Body of pancreas (tissue), 4 donors: ENCODE measurements at regions not wholly inside any gene's neighbourhood (a gene's known extent, or its start where the extent isn't known, plus 50 kb on each side); places are given as distances from the start of the nearest gene placed in this dataset.

ENCODE experiments used
- ATAC-seq: fragments of 150-250 bp; one replicate; pipeline ENCODE4 v1.9.1; 2016
- DNase-seq, 4 donors: peaks; one replicate each; pipeline ENCODE4 v3.0.0-alpha.2; 2019
- H3K27ac ChIP-seq, 4 donors: fragments of 200-600 bp; sonication (generic); 1 replicate in 3 of 4; 2 replicates in 1 of 4; pipeline versions ENCODE4 v1.5.1 to v1.6.1; 2016 to 2019; ENCODE audit warnings: mild to moderate bottlenecking in 1 of 4, mixed read lengths in 1 of 4, moderate library complexity in 1 of 4
- H3K27me3 ChIP-seq, 2 donors: fragments of 200-600 bp; sonication (generic); one replicate each; pipeline ENCODE4 v1.6.0; 2016; ENCODE audit warnings: mild to moderate bottlenecking in 1 of 2
- H3K36me3 ChIP-seq, 2 donors: fragments of 200-600 bp; sonication (generic); replicated peaks in 1 of 2; 2 replicates each; pipeline ENCODE4 v1.5.1; 2016; ENCODE audit warnings: low read depth in 2 of 2; ENCODE audit not compliant: insufficient read depth in 1 of 2
- H3K4me1 ChIP-seq: fragments of 200-600 bp; sonication (generic); one replicate; pipeline ENCODE4 v1.6.0; 2016
- H3K4me3 ChIP-seq, 2 donors: fragments of 200-600 bp; sonication (generic); 1 replicate in 1 of 2; 2 replicates in 1 of 2; pipeline ENCODE4 v1.5.1; 2016 to 2019
- H3K9me3 ChIP-seq, 3 donors: fragments of 200-600 bp; sonication (generic); 1 replicate in 2 of 3; 2 replicates in 1 of 3; pipeline ENCODE4 v1.5.1; 2016
- POLR2A ChIP-seq, 3 donors: fragments of 450-650 bp; IDR thresholded peaks; one replicate each; pipeline ENCODE4 v1.6.1; 2016; ENCODE audit warnings: antibody characterized with exemption in 3 of 3, mild to moderate bottlenecking in 2 of 3
- WGBS, 2 donors: methylation state at CpG; one replicate each; pipeline ENCODE4 v1.1.5; 2017; 5-methylcytosine and 5-hydroxymethylcytosine counted together
- intact Hi-C: fragments of 100-400 bp; cut with DNase I; formaldehyde crosslinking; loops from one replicate; pipeline ENCODE4 v1.15.1; 2023
- TF ChIP-seq, protein P1 (sequence below), 7 experiments: fragments of 450-650 bp in 4 of 7; fragments of 200-600 bp in 3 of 7; sonication (generic) in 3 of 7; IDR thresholded peaks; one replicate each; pipeline ENCODE4 v1.5.1; 2016 to 2019; ENCODE audit warnings: antibody characterized with exemption in 7 of 7

- Histone ChIP-seq H3K36me3 (no peaks in the 10 kb centered on the region), H3K4me3 (no peak overlapping the region), H3K27me3 (no peaks in the 10 kb centered on the region), H3K27ac (no peak overlapping the region), H3K4me1 (no peaks in the 10 kb centered on the region), H3K9me3 (no peaks in the 10 kb centered on the region)
- 62 to 67% methylated on average over 4 of the region's 4 CpGs for WGBS, 2 donors
- TF ChIP-seq, protein P1, sequence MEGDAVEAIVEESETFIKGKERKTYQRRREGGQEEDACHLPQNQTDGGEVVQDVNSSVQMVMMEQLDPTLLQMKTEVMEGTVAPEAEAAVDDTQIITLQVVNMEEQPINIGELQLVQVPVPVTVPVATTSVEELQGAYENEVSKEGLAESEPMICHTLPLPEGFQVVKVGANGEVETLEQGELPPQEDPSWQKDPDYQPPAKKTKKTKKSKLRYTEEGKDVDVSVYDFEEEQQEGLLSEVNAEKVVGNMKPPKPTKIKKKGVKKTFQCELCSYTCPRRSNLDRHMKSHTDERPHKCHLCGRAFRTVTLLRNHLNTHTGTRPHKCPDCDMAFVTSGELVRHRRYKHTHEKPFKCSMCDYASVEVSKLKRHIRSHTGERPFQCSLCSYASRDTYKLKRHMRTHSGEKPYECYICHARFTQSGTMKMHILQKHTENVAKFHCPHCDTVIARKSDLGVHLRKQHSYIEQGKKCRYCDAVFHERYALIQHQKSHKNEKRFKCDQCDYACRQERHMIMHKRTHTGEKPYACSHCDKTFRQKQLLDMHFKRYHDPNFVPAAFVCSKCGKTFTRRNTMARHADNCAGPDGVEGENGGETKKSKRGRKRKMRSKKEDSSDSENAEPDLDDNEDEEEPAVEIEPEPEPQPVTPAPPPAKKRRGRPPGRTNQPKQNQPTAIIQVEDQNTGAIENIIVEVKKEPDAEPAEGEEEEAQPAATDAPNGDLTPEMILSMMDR (IDR thresholded peaks at IDR 0.05): no peak
- no peak for TF ChIP-seq POLR2A (IDR thresholded peaks at IDR 0.05)
- intact Hi-C loops: no loop called here
- no peak for ATAC-seq
- DNase-seq: no peak
Measured at GRCh38 chr1:38420666-38421065, 374.1 kb upstream of the POU3F1 start.

- Histone ChIP-seq H3K27ac (no peak overlapping the region), H3K27me3 (no peaks in the 10 kb centered on the region), H3K9me3 (peaks cover 0 to 3% (median 0%) of the 10 kb centered on the region in 3 donors), H3K4me3 (no peak overlapping the region), H3K36me3 (no peaks in the 10 kb centered on the region), H3K4me1 (no peaks in the 10 kb centered on the region)
- TF ChIP-seq, protein P1 (IDR thresholded peaks at IDR 0.05): no peak
- TF ChIP-seq POLR2A (IDR thresholded peaks at IDR 0.05): no peak
- DNase-seq: no peak
- 69 to 82% methylated on average over 9 of the region's 9 CpGs for WGBS, 2 donors
- no peak for ATAC-seq
- intact Hi-C loops: no loop called here
Measured at GRCh38 chr1:38418195-38419030, 371.8 kb upstream of the POU3F1 start.

DNA sequence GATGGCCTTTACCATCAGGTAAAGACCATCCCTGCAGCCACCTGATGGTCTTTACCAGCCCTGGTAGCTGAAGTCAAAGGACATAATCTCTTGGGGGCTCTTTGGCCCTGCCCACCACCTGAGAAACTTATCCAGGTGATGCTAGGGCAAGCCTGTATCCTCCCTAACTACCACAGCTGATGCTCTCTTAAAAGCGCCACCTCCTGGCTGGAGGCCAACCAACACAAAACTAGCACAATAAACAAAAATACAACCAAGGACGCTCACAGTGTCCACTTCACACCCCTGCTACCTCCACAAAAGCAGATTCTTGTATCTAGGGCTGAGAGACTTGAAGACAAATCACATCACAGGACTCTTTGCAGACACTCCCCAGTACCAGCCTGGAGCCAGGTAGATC lies 357.1 kb upstream of the POU3F1 start:
- ATAC-seq: no peak
- no peaks in the 10 kb centered on the region for H3K4me1 ChIP-seq
- no peaks in the 10 kb centered on the region for H3K27me3 ChIP-seq
- 60 to 70% methylated on average over 1 to 2 of the region's 2 CpGs for WGBS, 2 donors
- no peaks in the 10 kb centered on the region for H3K36me3 ChIP-seq
- intact Hi-C loops: no loop called here
- H3K9me3 ChIP-seq: peaks cover 0 to 3% (median 0%) of the 10 kb centered on the region in 3 donors
- no peak overlapping the region for H3K27ac ChIP-seq
- no peak for DNase-seq
- H3K4me3 ChIP-seq: no peak overlapping the region
- TF ChIP-seq, protein P1 (IDR thresholded peaks at IDR 0.05): no peak
- TF ChIP-seq POLR2A (IDR thresholded peaks at IDR 0.05): no peak

- TF ChIP-seq, protein P1 (IDR thresholded peaks at IDR 0.05): no peak
- TF ChIP-seq POLR2A (IDR thresholded peaks at IDR 0.05): no peak
- 13 to 19% methylated on average over 2 of the region's 2 CpGs for WGBS, 2 donors
- no peaks in the 10 kb centered on the region for H3K27me3 ChIP-seq
- no peak overlapping the region for H3K4me3 ChIP-seq
- ATAC-seq (no peak), DNase-seq (no peak)
- no peak overlapping the region for H3K27ac ChIP-seq
- no peaks in the 10 kb centered on the region for H3K36me3 ChIP-seq
- intact Hi-C loops: no loop called here
- H3K9me3 ChIP-seq: peaks cover 0 to 3% (median 0%) of the 10 kb centered on the region in 3 donors
- H3K4me1 ChIP-seq: no peaks in the 10 kb centered on the region
Measured at GRCh38 chr1:38402230-38402815, 355.7 kb upstream of the POU3F1 start.
